ENCODE measurements at regions not wholly inside any gene's neighbourhood (a gene's known extent, or its start where the extent isn't known, plus 50 kb on each side); places are given as distances from the start of the nearest gene placed in this dataset.

DNA sequence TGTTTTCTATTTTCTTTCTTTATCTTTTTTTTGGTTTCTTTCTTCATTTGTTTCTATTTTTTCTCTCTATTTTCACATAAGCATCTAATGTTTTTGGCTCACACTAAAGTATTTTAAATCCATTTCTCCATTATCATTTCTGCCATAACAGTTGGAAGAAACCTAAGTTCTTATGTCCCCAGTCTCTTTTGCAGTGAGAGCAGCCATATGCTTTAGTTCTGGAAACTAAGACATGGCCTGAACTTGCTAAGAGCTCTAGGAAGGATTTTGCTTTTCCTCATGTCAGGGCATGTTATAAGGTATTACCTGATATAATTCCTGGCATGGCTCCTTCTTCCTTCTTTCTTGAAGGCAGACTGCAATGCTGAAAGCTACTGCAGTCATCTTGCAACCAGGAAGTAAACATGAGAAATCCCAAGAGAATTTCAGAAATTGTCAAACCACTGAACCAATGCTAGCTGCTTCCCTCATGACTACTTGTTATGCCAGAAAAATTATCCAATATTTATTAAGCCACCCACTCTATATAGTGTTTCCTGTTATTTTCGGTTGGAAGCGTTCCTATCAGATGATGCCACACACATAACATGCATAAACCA is 171.1 kb downstream of the TAF11L14 start:
- no peak for TF ChIP-seq POLR2AphosphoS5 (IDR thresholded peaks at IDR 0.05; ENCODE audit: low read depth)
- TF ChIP-seq EZH2 (IDR thresholded peaks at IDR 0.05; ENCODE audit: low read depth, unreplicated experiment), result no peak
